Transverse colon (tissue), 4 donors: ENCODE measurements at regions not wholly inside any gene's neighbourhood (a gene's known extent, or its start where the extent isn't known, plus 50 kb on each side); places are given as distances from the start of the nearest gene placed in this dataset.

Experiments used
- DNase-seq: peaks from one replicate; pipeline ENCODE4 v3.0.0-alpha.2; 2019
- H3K27ac ChIP-seq, 4 donors: fragments of 200-600 bp; sonication (generic); 2 replicates each; pipeline ENCODE4 v1.5.1; 2016 to 2018; ENCODE audit warnings: inconsistent platforms in 4 of 4
- H3K27me3 ChIP-seq: fragments of 200-600 bp; sonication (generic); 2 replicates; pipeline ENCODE4 v1.5.1; 2017; ENCODE audit warnings: inconsistent platforms
- H3K36me3 ChIP-seq, 4 donors: fragments of 200-600 bp; sonication (generic); 2 replicates each; pipeline ENCODE4 v1.5.1; 2017 to 2019; ENCODE audit warnings: inconsistent platforms in 4 of 4
- H3K4me1 ChIP-seq, 4 donors: fragments of 200-600 bp; sonication (generic); 2 replicates each; pipeline ENCODE4 v1.5.1; 2017 to 2020; ENCODE audit warnings: inconsistent platforms in 4 of 4
- H3K4me3 ChIP-seq, 4 donors: fragments of 200-600 bp; sonication (generic); 1 replicate in 1 of 4; 2 replicates in 3 of 4; pipeline versions ENCODE4 v1.5.1 to v1.6.1; 2017 to 2019; ENCODE audit warnings: inconsistent platforms in 4 of 4
- H3K9me3 ChIP-seq, 2 donors: fragments of 200-600 bp; sonication (generic); 2 replicates each; pipeline ENCODE4 v1.5.1; 2017 to 2019; ENCODE audit warnings: inconsistent platforms in 2 of 2
- EP300 ChIP-seq: sonication (generic); formaldehyde crosslinking; IDR thresholded peaks from one replicate; pipeline ENCODE4 v1.6.1; 2017; ENCODE audit warnings: antibody characterized with exemption, low read depth
- POLR2A ChIP-seq: fragments of 450-650 bp; IDR thresholded peaks from one replicate; pipeline ENCODE4 v1.6.1; 2016; ENCODE audit warnings: antibody characterized with exemption, mild to moderate bottlenecking, moderate library complexity
- POLR2AphosphoS5 ChIP-seq, 3 donors: sonication (generic); formaldehyde crosslinking; IDR thresholded peaks; one replicate each; pipeline ENCODE4 v1.6.1; 2016; ENCODE audit warnings: antibody characterized with exemption in 3 of 3
- WGBS, 2 donors: methylation state at CpG; one replicate each; pipeline ENCODE4 v1.1.5; 2018; ENCODE audit warnings: low coverage in 1 of 2; 5-methylcytosine and 5-hydroxymethylcytosine counted together
- in situ Hi-C, 4 donors: fragments of 200-750 bp; cut with MboI; loops; one replicate each; pipeline versions ENCODE4 v1.15.0 to v1.15.1; 2017; ENCODE audit warnings: low sequenced_read_pairs in 3 of 4, low pct_ligation_motif_present in 1 of 4, low pct_unique_long_range_greater_than_20kb in 1 of 4
- intact Hi-C: fragments of 100-400 bp; cut with DNase I; formaldehyde crosslinking; loops from one replicate; pipeline ENCODE4 v1.15.1; 2023; ENCODE audit warnings: low total_unique reads
- TF ChIP-seq, protein P1 (sequence below), 5 experiments: fragments of 200-600 bp in 3 of 5; fragments of 450-650 bp in 2 of 5; sonication (generic) in 3 of 5; IDR thresholded peaks; 1 replicate in 2 of 5; 2 replicates in 3 of 5; pipeline ENCODE4 v1.5.1; 2016 to 2017; ENCODE audit warnings: antibody characterized with exemption in 5 of 5, inconsistent platforms in 3 of 5, mild to moderate bottlenecking in 2 of 5, moderate library complexity in 1 of 5

DNA sequence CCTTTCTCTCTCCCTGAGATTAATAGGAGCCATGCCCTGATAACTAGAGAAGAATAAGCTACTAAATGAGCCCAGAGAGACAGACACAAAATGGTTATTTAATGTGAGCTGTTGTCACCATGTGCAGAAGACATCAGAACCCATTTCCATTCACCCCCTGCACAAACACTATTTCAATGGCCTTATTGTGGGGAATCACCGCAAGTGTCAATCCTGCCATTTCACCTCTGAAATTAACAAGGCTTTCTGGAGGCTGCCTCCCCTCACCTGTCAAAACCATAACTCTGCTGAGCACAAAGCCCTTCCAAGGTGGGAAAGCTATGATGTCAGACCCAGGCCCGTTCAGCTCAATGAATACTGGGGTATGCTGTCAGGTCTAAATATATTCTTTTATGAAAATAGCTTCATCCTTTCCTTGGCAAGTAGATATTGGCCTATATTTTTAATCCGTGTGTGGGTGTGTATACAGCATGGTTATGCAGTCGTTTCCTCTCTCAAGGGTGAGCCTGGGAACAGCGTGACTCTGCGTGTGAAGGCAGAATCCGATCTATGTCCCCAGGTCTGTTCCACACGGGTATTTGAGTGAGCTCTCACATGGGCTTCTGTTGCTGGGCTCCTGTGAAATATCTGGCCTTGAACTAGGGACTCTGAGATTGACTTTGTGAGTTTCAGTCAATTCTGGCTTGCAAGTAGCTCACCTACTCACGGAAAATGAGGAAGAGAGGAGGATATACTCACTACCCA, 266.3 kb downstream of the FBXW7 start:
- no peak for DNase-seq
- Histone ChIP-seq H3K4me3 (no peak overlapping the region), H3K9me3 (no peaks in the 10 kb centered on the region), H3K4me1 (no peaks in the 10 kb centered on the region), H3K36me3 (no peaks in the 10 kb centered on the region), H3K27me3 (no peaks in the 10 kb centered on the region), H3K27ac (no peak overlapping the region)
- intact Hi-C loops (no loop called here), in situ Hi-C loops (no loop called here)
- TF ChIP-seq POLR2A (no peak), POLR2AphosphoS5 (IDR thresholded peaks at IDR 0.05) (no peak), EP300 (no peak)
- TF ChIP-seq, protein P1, sequence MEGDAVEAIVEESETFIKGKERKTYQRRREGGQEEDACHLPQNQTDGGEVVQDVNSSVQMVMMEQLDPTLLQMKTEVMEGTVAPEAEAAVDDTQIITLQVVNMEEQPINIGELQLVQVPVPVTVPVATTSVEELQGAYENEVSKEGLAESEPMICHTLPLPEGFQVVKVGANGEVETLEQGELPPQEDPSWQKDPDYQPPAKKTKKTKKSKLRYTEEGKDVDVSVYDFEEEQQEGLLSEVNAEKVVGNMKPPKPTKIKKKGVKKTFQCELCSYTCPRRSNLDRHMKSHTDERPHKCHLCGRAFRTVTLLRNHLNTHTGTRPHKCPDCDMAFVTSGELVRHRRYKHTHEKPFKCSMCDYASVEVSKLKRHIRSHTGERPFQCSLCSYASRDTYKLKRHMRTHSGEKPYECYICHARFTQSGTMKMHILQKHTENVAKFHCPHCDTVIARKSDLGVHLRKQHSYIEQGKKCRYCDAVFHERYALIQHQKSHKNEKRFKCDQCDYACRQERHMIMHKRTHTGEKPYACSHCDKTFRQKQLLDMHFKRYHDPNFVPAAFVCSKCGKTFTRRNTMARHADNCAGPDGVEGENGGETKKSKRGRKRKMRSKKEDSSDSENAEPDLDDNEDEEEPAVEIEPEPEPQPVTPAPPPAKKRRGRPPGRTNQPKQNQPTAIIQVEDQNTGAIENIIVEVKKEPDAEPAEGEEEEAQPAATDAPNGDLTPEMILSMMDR (IDR thresholded peaks at IDR 0.05), result no peak
- 75 to 83% methylated on average over 6 to 9 of the region's 9 CpGs for WGBS, 2 donors

DNA sequence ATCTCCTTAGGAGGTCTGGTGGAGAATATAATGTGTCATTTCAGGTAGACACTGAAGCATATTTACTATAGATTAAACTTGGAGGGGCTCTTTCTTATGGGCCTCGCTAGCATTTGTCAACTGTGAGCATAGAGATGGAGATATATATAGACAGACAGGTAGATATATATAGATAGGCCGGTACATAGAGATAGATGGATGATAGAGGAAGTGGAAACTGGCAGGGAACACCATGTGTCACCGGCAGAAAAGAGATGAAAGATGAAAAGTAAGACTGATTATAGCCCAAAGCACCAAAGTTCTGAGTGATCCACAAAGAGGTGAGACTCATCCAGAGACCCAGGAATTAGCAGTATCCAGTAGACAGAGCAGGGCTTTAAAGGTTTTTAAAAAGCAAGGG, 268.1 kb downstream of the FBXW7 start:
- H3K27me3 ChIP-seq, result no peaks in the 10 kb centered on the region
- no peaks in the 10 kb centered on the region for H3K36me3 ChIP-seq
- in situ Hi-C loops (no loop called here), intact Hi-C loops (no loop called here)
- TF ChIP-seq POLR2A (no peak), POLR2AphosphoS5 (IDR thresholded peaks at IDR 0.05) (no peak), EP300 (no peak)
- TF ChIP-seq, protein P1 (IDR thresholded peaks at IDR 0.05), result no peak
- H3K9me3 ChIP-seq, result no peaks in the 10 kb centered on the region
- WGBS, 2 donors, result 67 to 80% methylated on average over 1 to 3 of the region's 3 CpGs
- DNase-seq, result no peak
- H3K4me1 ChIP-seq, result no peaks in the 10 kb centered on the region
- H3K27ac ChIP-seq, result no peak overlapping the region
- no peak overlapping the region for H3K4me3 ChIP-seq

DNA sequence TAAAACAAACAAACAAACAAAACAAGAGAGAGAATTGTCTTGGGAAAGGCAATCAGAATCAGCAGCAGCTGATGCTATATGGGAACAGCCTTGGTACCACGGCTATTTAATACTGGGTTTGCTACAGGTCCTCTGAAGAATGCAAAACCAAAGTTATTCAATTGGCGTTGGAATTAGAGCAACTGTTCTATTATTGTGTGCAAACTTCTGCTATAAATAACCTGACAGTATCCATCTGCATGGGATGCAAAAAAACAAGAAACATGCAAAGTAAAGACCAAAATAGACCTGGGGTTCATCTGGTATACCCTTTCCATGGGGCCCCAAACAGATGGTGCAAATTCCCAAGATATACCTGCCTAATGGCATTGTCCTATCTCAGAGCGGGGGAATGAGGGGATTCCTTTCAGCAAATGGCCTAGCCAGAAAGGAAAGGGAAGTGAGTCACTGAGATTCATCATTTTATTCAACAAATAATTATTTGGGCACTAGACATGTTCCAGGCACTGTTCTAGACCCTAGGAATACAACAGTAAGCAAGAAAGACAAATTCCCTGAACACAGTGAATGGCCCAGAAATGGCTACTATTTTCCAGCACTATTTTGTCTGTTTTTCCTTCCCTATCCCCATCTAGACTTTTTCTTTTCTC, 268.9 kb downstream of the FBXW7 start:
- intact Hi-C loops (no loop called here), in situ Hi-C loops (no loop called here)
- H3K9me3 ChIP-seq, result no peaks in the 10 kb centered on the region
- TF ChIP-seq POLR2A (no peak), POLR2AphosphoS5 (IDR thresholded peaks at IDR 0.05) (no peak), EP300 (no peak)
- TF ChIP-seq, protein P1 (IDR thresholded peaks at IDR 0.05), result no peak
- H3K27ac ChIP-seq, result no peak overlapping the region
- no peak overlapping the region for H3K4me3 ChIP-seq
- H3K36me3 ChIP-seq, result no peaks in the 10 kb centered on the region
- DNase-seq, result no peak
- no peaks in the 10 kb centered on the region for H3K27me3 ChIP-seq
- H3K4me1 ChIP-seq, result no peaks in the 10 kb centered on the region
- 88 to 89% methylated on average over 2 to 3 of the region's 3 CpGs for WGBS, 2 donors

DNA sequence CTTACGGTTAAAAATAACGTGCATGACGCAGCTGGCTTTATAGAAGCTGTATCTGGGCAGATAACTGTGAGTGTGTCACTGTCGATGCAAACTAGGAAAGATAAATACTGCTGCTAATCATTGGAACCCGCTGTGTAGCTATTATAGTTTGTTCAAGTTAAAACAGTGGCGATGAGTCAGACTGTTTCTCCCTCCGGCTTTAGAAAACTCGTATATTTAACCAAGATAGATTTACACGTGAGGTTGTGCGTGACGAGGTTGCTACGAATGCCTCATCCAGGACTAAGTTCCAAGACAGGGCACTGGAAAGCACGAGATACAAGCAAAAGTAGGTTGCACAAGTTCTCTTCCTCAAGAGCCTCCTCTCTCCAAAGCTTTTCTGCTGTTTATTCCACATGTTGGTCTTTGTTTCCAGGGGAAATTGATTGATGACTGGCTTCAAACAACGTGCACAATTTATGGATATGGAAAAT, 270.7 kb downstream of the FBXW7 start:
- Histone ChIP-seq H3K27me3 (no peaks in the 10 kb centered on the region), H3K36me3 (no peaks in the 10 kb centered on the region), H3K4me3 (no peak overlapping the region), H3K4me1 (no peaks in the 10 kb centered on the region), H3K27ac (no peak overlapping the region), H3K9me3 (peaks cover 3 to 4% of the 10 kb centered on the region in 2 donors)
- 65 to 74% methylated on average over 13 to 14 of the region's 14 CpGs for WGBS, 2 donors
- TF ChIP-seq, protein P1 (IDR thresholded peaks at IDR 0.05), result no peak
- TF ChIP-seq POLR2A (no peak), EP300 (no peak), POLR2AphosphoS5 (IDR thresholded peaks at IDR 0.05) (no peak)
- intact Hi-C loops (no loop called here), in situ Hi-C loops (no loop called here)
- no peak for DNase-seq
